ENCODE measurements at regions not wholly inside any gene's neighbourhood (a gene's known extent, or its start where the extent isn't known, plus 50 kb on each side); places are given as distances from the start of the nearest gene placed in this dataset.

- DNase-seq (ENCODE audit: extremely low read depth in 1 of 4, low spot score in 3 of 4) (peak in 1 of 4 experiments; percentile 8), FAIRE-seq (no peak), ATAC-seq (no peak)
- ChIA-PET CTCF (ENCODE audit: low intra/inter-chr PET ratio) (no interaction called here), POLR2A (no interaction called here)
- Histone ChIP-seq H3K4me1 (replicated peaks in 1 of 2; ENCODE audit: control insufficient read depth in 2 of 2, insufficient read depth in 2 of 2, low read length in 2 of 2) (peaks cover 0 to 3% of the 10 kb centered on the region in 2 experiments), H2AFZ (ENCODE audit: low read depth, low read length) (no peak overlapping the region), H3K4me3 (no peak overlapping the region), H3K27me3 (ENCODE audit: control insufficient read depth in 2 of 2, insufficient read depth in 2 of 2, low read length in 2 of 2) (peaks cover 0 to 23% of the 10 kb centered on the region in 2 experiments; a peak in 2 of 5 replicates), H3K9ac (ENCODE audit: insufficient read depth in 1 of 2, low read depth in 2 of 2, low read length in 2 of 2) (no peak overlapping the region), H3K4me2 (ENCODE audit: insufficient read depth, low read length) (no peak overlapping the region), H3K36me3 (ENCODE audit: control insufficient read depth, insufficient read depth, low read length) (no peaks in the 10 kb centered on the region), H3K79me2 (ENCODE audit: control insufficient read depth, insufficient read depth, low read length) (no peaks in the 10 kb centered on the region), H3K27ac (ENCODE audit: extremely low read depth, low read depth, low read length) (no peak overlapping the region), H4K20me1 (replicated peaks; ENCODE audit: control insufficient read depth, insufficient read depth, low read length) (peaks cover 5% of the 10 kb centered on the region), H3K9me1 (ENCODE audit: control insufficient read depth, insufficient read depth, low read length) (no peaks in the 10 kb centered on the region), H3K9me3 (replicated peaks; ENCODE audit: control insufficient read depth, insufficient read depth, low read depth, low read length) (no peaks in the 10 kb centered on the region)
- in situ Hi-C loops (cut with MboI) (no loop called here), intact Hi-C loops (cut with micrococcal nuclease) (loop anchor here (10.0 kb wide), 1 partner anchor 254 kb away; no protein-coding TSS in a partner anchor)
- TF ChIP-seq PHF21A (IDR thresholded peaks at IDR 0.05; ENCODE audit: borderline replicate concordance, low read depth), result no peak
- no peak for TF ChIP-seq TBP (optimal IDR thresholded peaks at IDR 0.05; ENCODE audit: low read depth, low read length)
- no peak for TF ChIP-seq TAF9B (IDR thresholded peaks at IDR 0.05; ENCODE audit: partially characterized antibody)
- no peak for TF ChIP-seq COPS2 (conservative IDR thresholded peaks at IDR 0.05)
- TF ChIP-seq NCOA6 (IDR thresholded peaks at IDR 0.05), result no peak
- peak; percentile 26; the same call in 1 of the 2 replicates for TF ChIP-seq L3MBTL2 (IDR thresholded peaks at IDR 0.05)
- no peak for TF ChIP-seq CBX2 (IDR thresholded peaks at IDR 0.05; ENCODE audit: insufficient read depth, low read length, poor library complexity, severe bottlenecking)
- TF ChIP-seq POLR2A (conservative IDR thresholded peaks at IDR 0.05), result no peak
- 0 out of 2 replicates have a peak, but pooled peaks have one; percentile 47 for TF ChIP-seq CTBP1 (IDR thresholded peaks at IDR 0.05; ENCODE audit: borderline replicate concordance)
- no peak for TF ChIP-seq MAX (CRISPR knock-in tag; IDR thresholded peaks at IDR 0.05)
- no peak for TF ChIP-seq NR2C1 (IDR thresholded peaks at IDR 0.05)
- TF ChIP-seq NR2C1 (tag; IDR thresholded peaks at IDR 0.05), result peak; percentile 71
- TF ChIP-seq KAT7 (CRISPR knock-in tag; IDR thresholded peaks at IDR 0.05; ENCODE audit: borderline replicate concordance), result no peak
- no peak for TF ChIP-seq TAF15 (IDR thresholded peaks at IDR 0.05; ENCODE audit: low read depth, low read length)
- no peak for TF ChIP-seq NCOR1 (IDR thresholded peaks at IDR 0.05)
- no peak for TF ChIP-seq KLF1 (tag; IDR thresholded peaks at IDR 0.05)
- no peak for TF ChIP-seq NR2C2 (CRISPR knock-in tag; IDR thresholded peaks at IDR 0.05)
- TF ChIP-seq NR2C2 (tag; IDR thresholded peaks at IDR 0.05), result peak; percentile 54; the same call in 1 of the 2 replicates
- TF ChIP-seq ZNF212 (CRISPR knock-in tag; IDR thresholded peaks at IDR 0.05), result no peak
- TF ChIP-seq ZNF133 (CRISPR knock-in tag; IDR thresholded peaks at IDR 0.05), result no peak
- TF ChIP-seq ZNF263 (CRISPR knock-in tag; IDR thresholded peaks at IDR 0.05; ENCODE audit: borderline replicate concordance), result no peak
- no peak for TF ChIP-seq SMARCA5 (IDR thresholded peaks at IDR 0.05)
- TF ChIP-seq CREM (IDR thresholded peaks at IDR 0.05; ENCODE audit: low read depth), result 0 out of 2 replicates have a peak, but pooled peaks have one; percentile 8
- WGBS (ENCODE audit: insufficient coverage, low coverage, missing lambda C conversion rate), result 3% methylated on average over 9 of the region's 9 CpGs
- no TSS peak for BruUV-seq (replicated peaks)
Observed at GRCh38 chr18:46398625-46399024, 258.4 kb downstream of the LOXHD1 start.
